Fibroblast of pulmonary artery (primary cell): ENCODE measurements at regions not wholly inside any gene's neighbourhood (a gene's known extent, or its start where the extent isn't known, plus 50 kb on each side); places are given as distances from the start of the nearest gene placed in this dataset.
"Not testable (repeated sequence)": the region's sequence is repeated elsewhere in the genome, so short reads cannot be mapped to it uniquely, and the experiment has no call there.

Experiments used
- DNase-seq: peaks from one replicate; pipeline ENCODE4 v3.0.0-alpha.2; 2010; ENCODE audit warnings: low read depth
- H3K4me3 ChIP-seq: replicated peaks from 2 replicates; pipeline ENCODE4 v1.5.1; 2011; ENCODE audit warnings: low read depth, mild to moderate bottlenecking, control low read depth, low read length, moderate library complexity
- TF ChIP-seq, protein P1 (sequence below): IDR thresholded peaks from 2 replicates; pipeline ENCODE4 v1.5.1; 2011; ENCODE audit warnings: mild to moderate bottlenecking, control low read depth, low read length, inconsistent platforms; ENCODE audit errors: missing control alignments

DNA sequence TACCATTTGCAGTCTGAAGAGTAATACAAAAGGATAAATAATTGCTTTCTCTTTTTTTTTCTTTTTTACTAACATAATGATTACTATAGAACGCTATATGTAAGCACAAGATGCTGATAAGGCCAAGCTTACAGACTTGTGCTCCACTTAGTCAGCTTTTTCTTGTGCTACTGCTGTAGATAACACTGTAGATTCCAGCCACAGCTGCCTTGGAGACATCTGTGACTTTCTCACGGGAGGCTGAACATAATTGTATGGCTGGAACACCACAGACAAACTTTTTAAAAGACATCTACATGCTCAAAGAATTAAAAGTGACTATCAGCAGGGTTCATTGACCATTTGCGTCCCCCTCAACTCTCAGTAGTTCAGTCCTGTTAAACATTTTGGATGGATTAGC lies 381.7 kb upstream of the AMOT start:
- no peak overlapping the region for H3K4me3 ChIP-seq
- TF ChIP-seq, protein P1, sequence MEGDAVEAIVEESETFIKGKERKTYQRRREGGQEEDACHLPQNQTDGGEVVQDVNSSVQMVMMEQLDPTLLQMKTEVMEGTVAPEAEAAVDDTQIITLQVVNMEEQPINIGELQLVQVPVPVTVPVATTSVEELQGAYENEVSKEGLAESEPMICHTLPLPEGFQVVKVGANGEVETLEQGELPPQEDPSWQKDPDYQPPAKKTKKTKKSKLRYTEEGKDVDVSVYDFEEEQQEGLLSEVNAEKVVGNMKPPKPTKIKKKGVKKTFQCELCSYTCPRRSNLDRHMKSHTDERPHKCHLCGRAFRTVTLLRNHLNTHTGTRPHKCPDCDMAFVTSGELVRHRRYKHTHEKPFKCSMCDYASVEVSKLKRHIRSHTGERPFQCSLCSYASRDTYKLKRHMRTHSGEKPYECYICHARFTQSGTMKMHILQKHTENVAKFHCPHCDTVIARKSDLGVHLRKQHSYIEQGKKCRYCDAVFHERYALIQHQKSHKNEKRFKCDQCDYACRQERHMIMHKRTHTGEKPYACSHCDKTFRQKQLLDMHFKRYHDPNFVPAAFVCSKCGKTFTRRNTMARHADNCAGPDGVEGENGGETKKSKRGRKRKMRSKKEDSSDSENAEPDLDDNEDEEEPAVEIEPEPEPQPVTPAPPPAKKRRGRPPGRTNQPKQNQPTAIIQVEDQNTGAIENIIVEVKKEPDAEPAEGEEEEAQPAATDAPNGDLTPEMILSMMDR: no peak
- no peak for DNase-seq

DNA sequence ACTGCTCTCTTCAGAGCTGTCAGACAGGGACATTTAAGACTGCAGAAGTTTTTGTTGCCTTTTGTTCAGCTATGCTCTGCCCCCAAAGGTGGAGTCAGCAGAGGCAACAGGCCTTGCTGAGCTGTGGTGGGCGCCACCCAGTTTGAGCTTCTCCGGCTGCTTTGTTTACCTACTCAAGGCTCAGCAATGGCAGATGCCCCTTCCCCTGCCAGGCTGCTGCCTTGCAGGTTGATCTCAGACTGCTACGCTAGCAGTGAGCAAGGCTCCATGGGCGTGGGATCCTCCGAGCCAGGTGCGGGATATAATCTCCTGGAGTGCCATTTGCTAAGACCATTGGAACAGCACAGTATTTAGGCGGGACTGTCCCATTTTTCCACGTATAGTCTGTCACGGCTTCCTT lies 371.4 kb upstream of the AMOT start:
- TF ChIP-seq, protein P1: no peak
- H3K4me3 ChIP-seq: no peak overlapping the region
- DNase-seq: no peak

DNA sequence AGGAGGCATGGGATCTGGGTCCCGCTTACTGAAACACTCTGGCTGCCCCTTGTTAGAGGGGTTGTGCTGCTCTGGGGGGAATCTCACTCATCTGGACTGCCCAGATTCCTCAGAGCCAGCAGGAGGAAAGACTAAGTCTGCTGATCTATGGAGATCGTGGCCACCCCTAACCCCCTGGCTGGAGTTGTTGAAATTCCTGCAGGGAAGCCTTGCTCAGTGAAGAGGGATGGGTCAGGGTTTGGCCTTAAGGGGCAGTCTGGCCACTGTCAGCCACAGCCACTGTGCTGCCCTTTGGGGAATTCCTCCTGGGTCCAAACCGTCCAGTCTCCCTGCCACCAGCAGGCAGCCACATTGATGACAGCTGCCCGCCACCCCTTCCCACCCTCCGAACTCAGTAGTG lies 362.0 kb upstream of the AMOT start:
- no peak overlapping the region for H3K4me3 ChIP-seq
- TF ChIP-seq, protein P1: no peak
- no peak for DNase-seq

- DNase-seq: no peak
- no peak overlapping the region for H3K4me3 ChIP-seq
- TF ChIP-seq, protein P1: no peak
Observed at GRCh38 chrX:113195949-113196348, 355.3 kb upstream of the AMOT start.

GRCh38 chrX:113192418-113192817 lies 351.8 kb upstream of the AMOT start:
- no peak for DNase-seq
- TF ChIP-seq, protein P1: no peak
- H3K4me3 ChIP-seq: no peak overlapping the region

GRCh38 chrX:113157496-113157895 lies 316.9 kb upstream of the AMOT start:
- no peak overlapping the region for H3K4me3 ChIP-seq
- DNase-seq: no peak
- TF ChIP-seq, protein P1: no peak

GRCh38 chrX:113154315-113154714 lies 313.7 kb upstream of the AMOT start:
- not testable (repeated sequence) for H3K4me3 ChIP-seq, DNase-seq

GRCh38 chrX:113136836-113137235 lies 296.2 kb upstream of the AMOT start:
- no peak for DNase-seq
- TF ChIP-seq, protein P1: no peak
- H3K4me3 ChIP-seq: no peak overlapping the region
